ENCODE measurements at regions not wholly inside any gene's neighbourhood (a gene's known extent, or its start where the extent isn't known, plus 50 kb on each side); places are given as distances from the start of the nearest gene placed in this dataset.
"Not testable (repeated sequence)": the region's sequence is repeated elsewhere in the genome, so short reads cannot be mapped to it uniquely, and the experiment has no call there.

GRCh38 chr6:155770313-155770712, 314.7 kb upstream of the NOX3 start:
- Mint-ChIP-seq H3K27me3 (peaks cover 2% of the 10 kb centered on the region), H3K27ac (no peak overlapping the region), H3K9me3 (peaks cover 20% of the 10 kb centered on the region), H3K4me1 (no peaks in the 10 kb centered on the region), H3K4me3 (no peak overlapping the region), H3K36me3 (ENCODE audit: low read depth) (no peaks in the 10 kb centered on the region)
- DNase-seq = no peak
- ATAC-seq = no peak

DNA sequence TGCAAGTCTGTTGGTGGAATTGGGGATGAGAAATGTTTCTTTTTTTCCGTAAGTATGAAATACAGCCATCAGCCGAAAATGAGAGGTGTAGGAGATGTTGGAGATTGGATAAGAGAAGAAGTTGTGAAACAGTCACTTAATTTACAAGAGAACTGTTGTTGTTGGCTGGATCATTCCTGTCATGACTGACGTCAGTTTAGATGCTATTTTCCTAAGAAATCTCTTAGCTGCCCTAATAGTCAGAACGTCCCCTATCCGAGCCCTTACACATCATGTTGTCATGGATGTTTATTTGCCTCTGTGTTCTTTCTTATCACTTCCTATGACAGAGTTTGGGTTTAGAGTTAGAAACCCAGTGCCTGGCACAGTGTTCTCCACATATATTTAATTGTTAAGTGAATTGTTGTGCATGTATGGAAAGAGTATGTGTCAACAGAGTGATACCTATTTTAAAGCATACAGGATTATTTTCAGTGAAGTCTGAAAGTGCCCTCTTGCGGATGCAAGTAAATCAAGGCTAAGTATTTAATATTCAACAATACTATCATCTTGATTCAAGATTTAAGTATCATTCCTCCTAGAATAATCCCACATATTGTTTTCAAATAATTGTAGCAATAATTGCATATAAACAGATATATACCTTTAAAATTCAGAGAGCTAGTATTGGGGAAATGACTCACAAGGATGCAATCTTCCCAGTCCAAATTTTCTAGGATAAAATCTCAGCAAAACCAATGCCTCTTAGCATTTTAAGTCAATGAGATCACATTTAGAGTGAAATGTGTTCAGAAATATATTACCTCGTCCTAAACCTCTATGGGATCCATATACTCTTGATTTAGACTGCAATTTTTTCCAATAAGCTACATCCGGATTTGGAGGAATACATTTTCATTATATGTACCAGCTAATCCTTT, 309.9 kb upstream of the NOX3 start:
- DNase-seq (no peak), ATAC-seq (no peak)
- H3K4me1 Mint-ChIP-seq = no peaks in the 10 kb centered on the region
- no peak overlapping the region for H3K4me3 Mint-ChIP-seq
- no peak overlapping the region for H3K27ac Mint-ChIP-seq
- peaks cover 9% of the 10 kb centered on the region for H3K9me3 Mint-ChIP-seq
- H3K36me3 Mint-ChIP-seq (ENCODE audit: low read depth) = no peaks in the 10 kb centered on the region
- H3K27me3 Mint-ChIP-seq = no peaks in the 10 kb centered on the region

DNA sequence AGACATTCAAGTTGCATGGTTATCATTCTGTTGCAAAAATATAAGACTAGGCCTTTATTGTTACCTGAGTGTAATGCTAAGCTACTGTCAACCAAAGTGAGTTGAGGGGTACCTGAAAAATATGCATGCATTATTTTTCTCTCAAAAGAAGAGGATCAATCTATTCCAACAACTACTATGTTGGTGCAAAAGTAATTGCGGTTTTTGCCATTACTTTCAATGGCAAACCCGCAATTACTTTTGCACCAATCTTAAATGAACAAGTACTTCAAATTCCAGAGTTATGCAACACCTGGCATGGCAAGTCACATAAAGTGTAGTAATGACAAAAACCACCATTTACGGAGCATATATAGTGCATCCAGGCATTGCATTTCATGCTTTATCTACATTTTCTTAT, 307.0 kb upstream of the NOX3 start:
- Mint-ChIP-seq H3K9me3 (peaks cover 4% of the 10 kb centered on the region), H3K4me1 (no peaks in the 10 kb centered on the region), H3K36me3 (ENCODE audit: low read depth) (no peaks in the 10 kb centered on the region), H3K27ac (no peak overlapping the region), H3K27me3 (no peaks in the 10 kb centered on the region), H3K4me3 (no peak overlapping the region)
- ATAC-seq (no peak), DNase-seq (no peak)

DNA sequence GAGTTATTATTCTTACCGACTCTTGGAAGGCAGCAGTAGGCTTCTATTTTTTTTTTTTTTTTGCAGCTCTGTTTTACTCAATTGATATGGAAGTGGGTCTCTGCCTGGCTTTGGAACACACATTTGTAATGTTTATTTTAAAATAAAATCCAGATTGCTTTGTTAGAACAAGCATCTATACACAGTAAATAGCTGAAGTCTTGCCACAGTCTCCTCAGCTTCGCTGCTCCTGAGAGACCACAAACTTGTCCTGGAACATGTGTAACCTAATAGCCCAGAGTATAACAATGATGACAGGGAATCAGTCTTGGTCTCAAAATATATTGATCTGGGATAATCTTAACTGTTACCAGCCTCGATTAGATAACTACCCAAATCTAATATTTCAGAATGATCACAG, 299.8 kb upstream of the NOX3 start:
- Mint-ChIP-seq H3K27me3 (no peaks in the 10 kb centered on the region), H3K36me3 (ENCODE audit: low read depth) (no peaks in the 10 kb centered on the region), H3K4me3 (no peak overlapping the region), H3K27ac (no peak overlapping the region), H3K9me3 (peaks cover 18% of the 10 kb centered on the region), H3K4me1 (no peaks in the 10 kb centered on the region)
- ATAC-seq (no peak), DNase-seq (no peak)

- H3K4me1 Mint-ChIP-seq; H3K27ac Mint-ChIP-seq; H3K36me3 Mint-ChIP-seq (ENCODE audit: low read depth); ATAC-seq; H3K27me3 Mint-ChIP-seq; H3K4me3 Mint-ChIP-seq; DNase-seq: not testable (repeated sequence)
- peaks cover 11% of the 10 kb centered on the region for H3K9me3 Mint-ChIP-seq
These were observed 293.1 kb upstream of the NOX3 start for GRCh38 chr6:155748778-155749177.

- H3K4me1 Mint-ChIP-seq = no peaks in the 10 kb centered on the region
- ATAC-seq (no peak), DNase-seq (no peak)
- H3K36me3 Mint-ChIP-seq (ENCODE audit: low read depth) = no peaks in the 10 kb centered on the region
- H3K4me3 Mint-ChIP-seq = no peak overlapping the region
- H3K9me3 Mint-ChIP-seq = peaks cover 6% of the 10 kb centered on the region
- no peak overlapping the region for H3K27ac Mint-ChIP-seq
- H3K27me3 Mint-ChIP-seq = no peaks in the 10 kb centered on the region
These were observed 291.9 kb upstream of the NOX3 start for GRCh38 chr6:155747491-155747890.

DNA sequence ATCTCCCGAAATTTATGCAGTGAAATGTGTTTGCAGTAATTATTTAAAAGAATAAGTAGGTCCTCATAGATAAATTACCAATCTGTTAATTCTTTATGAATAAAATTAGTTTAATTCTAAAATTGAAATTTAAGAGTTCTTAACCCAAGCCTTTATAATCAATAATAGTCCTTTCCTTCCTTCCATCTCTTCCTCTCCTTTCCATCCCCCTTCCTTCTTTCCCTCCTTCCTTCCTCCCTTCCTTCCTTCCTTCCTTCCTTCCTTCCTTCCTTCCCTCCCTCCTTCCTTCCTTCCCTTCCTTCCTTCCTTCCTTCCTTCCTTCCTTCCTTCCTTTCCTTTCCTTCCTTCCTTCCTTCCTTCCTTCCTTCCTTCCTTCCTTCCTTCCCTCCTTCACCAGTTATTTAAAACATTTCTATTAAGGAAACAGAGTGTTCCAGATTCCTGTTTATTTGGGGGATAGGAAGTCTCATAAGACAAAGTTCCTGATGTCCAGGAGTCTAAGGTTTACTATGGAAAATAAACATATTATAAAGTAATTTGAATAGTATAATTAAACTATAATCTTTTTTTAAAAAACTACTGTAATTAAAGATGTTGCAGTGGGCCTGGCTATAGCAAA, 285.3 kb upstream of the NOX3 start:
- H3K27me3 Mint-ChIP-seq = no peaks in the 10 kb centered on the region
- DNase-seq (no peak), ATAC-seq (no peak)
- no peak overlapping the region for H3K4me3 Mint-ChIP-seq
- no peaks in the 10 kb centered on the region for H3K4me1 Mint-ChIP-seq
- no peak overlapping the region for H3K27ac Mint-ChIP-seq
- no peaks in the 10 kb centered on the region for H3K9me3 Mint-ChIP-seq
- no peaks in the 10 kb centered on the region for H3K36me3 Mint-ChIP-seq (ENCODE audit: low read depth)

DNA sequence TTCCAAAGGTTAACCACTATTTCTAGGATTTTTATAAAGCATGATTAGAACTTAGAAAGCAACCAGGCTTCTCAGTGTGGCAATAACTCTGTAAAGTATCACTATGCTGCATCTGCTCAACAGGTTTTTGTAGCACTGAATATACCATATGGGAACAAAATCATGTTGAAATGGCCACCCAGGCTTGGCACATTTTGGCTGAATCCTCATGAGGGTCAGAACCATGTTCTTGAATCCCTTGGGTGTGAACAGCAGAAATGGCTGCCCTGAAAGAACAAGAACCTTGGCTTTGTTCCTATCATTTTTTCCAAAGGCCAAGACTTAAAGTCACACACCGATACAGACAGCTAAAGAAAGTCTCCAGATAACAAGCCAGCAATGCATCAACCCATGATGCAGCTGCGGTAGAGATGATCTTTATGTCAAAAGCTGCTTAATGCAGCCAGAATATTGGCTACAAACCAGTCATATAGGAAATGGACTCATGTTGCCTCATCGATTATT, 283.0 kb upstream of the NOX3 start:
- Mint-ChIP-seq H3K27ac (no peak overlapping the region), H3K27me3 (no peaks in the 10 kb centered on the region), H3K36me3 (ENCODE audit: low read depth) (no peaks in the 10 kb centered on the region), H3K9me3 (no peaks in the 10 kb centered on the region), H3K4me3 (no peak overlapping the region), H3K4me1 (no peaks in the 10 kb centered on the region)
- ATAC-seq (no peak), DNase-seq (no peak)

DNA sequence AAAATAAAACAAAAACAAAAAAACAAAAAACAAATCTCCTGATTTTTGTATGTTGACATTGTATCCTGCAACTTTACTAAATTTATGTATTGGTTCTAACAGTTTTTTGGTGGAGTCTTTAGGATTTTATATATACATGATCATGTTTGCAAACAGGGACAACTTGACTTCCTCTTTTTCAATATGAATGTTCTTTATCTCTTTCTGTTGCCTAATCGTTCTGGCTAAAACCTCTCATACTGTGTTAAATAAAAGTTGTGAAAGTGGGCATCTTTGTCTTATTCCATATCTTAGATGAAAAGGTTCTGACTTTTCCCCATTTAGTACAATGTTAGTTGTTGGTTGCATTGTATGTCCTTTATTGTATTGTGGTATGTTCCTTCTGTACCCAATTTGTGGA, 261.7 kb upstream of the NOX3 start:
- Mint-ChIP-seq H3K4me1 (no peaks in the 10 kb centered on the region), H3K4me3 (no peak overlapping the region), H3K27ac (no peak overlapping the region), H3K9me3 (peaks cover 5% of the 10 kb centered on the region), H3K27me3 (no peaks in the 10 kb centered on the region), H3K36me3 (ENCODE audit: low read depth) (no peaks in the 10 kb centered on the region)
- no peak for ATAC-seq
- DNase-seq = no peak

DNA sequence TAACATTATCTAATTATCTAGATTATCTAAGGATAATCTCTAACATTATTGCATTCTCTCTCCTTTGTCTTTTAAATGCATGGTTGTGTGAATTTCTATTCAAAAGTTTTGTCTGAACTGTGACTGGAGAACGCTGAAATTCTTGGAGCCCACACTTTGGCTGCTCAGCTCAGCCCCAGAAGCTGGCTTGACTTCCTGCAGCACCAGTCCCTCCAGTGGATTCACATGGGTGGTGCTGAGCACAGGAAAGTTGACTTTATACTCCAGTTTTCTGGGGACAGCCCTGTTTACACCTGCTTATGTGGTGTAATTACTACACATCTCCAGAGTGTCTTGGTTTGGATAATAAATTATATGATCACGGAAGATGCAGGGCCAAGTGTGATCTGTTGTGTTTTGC, 255.1 kb upstream of the NOX3 start:
- H3K9me3 Mint-ChIP-seq = no peaks in the 10 kb centered on the region
- no peak for DNase-seq
- no peak for ATAC-seq
- H3K36me3 Mint-ChIP-seq (ENCODE audit: low read depth) = no peaks in the 10 kb centered on the region
- no peak overlapping the region for H3K27ac Mint-ChIP-seq
- no peaks in the 10 kb centered on the region for H3K27me3 Mint-ChIP-seq
- no peaks in the 10 kb centered on the region for H3K4me1 Mint-ChIP-seq
- H3K4me3 Mint-ChIP-seq = no peak overlapping the region

GRCh38 chr6:155709262-155709661, 253.6 kb upstream of the NOX3 start:
- Mint-ChIP-seq H3K9me3 (no peaks in the 10 kb centered on the region), H3K36me3 (ENCODE audit: low read depth) (no peaks in the 10 kb centered on the region), H3K27ac (no peak overlapping the region), H3K27me3 (no peaks in the 10 kb centered on the region), H3K4me3 (no peak overlapping the region), H3K4me1 (no peaks in the 10 kb centered on the region)
- DNase-seq = no peak
- ATAC-seq = no peak

DNA sequence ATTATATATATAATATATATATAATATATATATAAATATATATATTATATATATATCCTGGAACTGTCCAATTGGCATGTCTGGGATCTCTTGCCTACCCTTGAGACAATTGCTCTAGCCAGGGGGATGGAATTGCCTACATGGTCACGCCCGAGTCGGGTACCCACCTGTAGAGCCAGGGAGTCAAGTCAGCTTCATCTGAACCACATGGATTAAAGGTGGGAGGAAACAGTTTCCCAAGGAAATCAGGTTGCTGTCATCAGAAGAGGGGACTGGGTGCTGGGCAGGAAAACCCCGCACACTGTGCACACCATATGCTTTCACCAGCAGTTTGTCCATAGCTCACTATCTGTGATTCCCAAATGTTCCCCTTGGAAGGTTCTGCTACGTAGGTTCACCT, 252.5 kb upstream of the NOX3 start:
- no peaks in the 10 kb centered on the region for H3K36me3 Mint-ChIP-seq (ENCODE audit: low read depth)
- no peaks in the 10 kb centered on the region for H3K9me3 Mint-ChIP-seq
- H3K4me3 Mint-ChIP-seq = no peak overlapping the region
- no peak overlapping the region for H3K27ac Mint-ChIP-seq
- H3K27me3 Mint-ChIP-seq = no peaks in the 10 kb centered on the region
- DNase-seq (no peak), ATAC-seq (no peak)
- H3K4me1 Mint-ChIP-seq = no peaks in the 10 kb centered on the region

- Mint-ChIP-seq H3K27ac (no peak overlapping the region), H3K36me3 (ENCODE audit: low read depth) (no peaks in the 10 kb centered on the region), H3K4me3 (no peak overlapping the region), H3K9me3 (no peaks in the 10 kb centered on the region), H3K4me1 (no peaks in the 10 kb centered on the region), H3K27me3 (no peaks in the 10 kb centered on the region)
- ATAC-seq (no peak), DNase-seq (no peak)
These were observed 251.2 kb upstream of the NOX3 start for GRCh38 chr6:155706806-155707205.

GRCh38 chr6:155706341-155706740, 250.7 kb upstream of the NOX3 start:
- H3K4me3 Mint-ChIP-seq = no peak overlapping the region
- no peaks in the 10 kb centered on the region for H3K4me1 Mint-ChIP-seq
- no peaks in the 10 kb centered on the region for H3K27me3 Mint-ChIP-seq
- ATAC-seq (no peak), DNase-seq (no peak)
- no peak overlapping the region for H3K27ac Mint-ChIP-seq
- no peaks in the 10 kb centered on the region for H3K9me3 Mint-ChIP-seq
- no peaks in the 10 kb centered on the region for H3K36me3 Mint-ChIP-seq (ENCODE audit: low read depth)

- Mint-ChIP-seq H3K4me3 (no peak overlapping the region), H3K36me3 (ENCODE audit: low read depth) (no peaks in the 10 kb centered on the region), H3K27me3 (no peaks in the 10 kb centered on the region), H3K4me1 (no peaks in the 10 kb centered on the region), H3K9me3 (no peaks in the 10 kb centered on the region), H3K27ac (no peak overlapping the region)
- DNase-seq = no peak
- ATAC-seq = no peak
These were observed 245.7 kb upstream of the NOX3 start for GRCh38 chr6:155701342-155701741.

All from activated naive CD8-positive, alpha-beta T cell treated with anti-CD3 and anti-CD28 coated beads, Interleukin-2, amount 50 U/mL, for 24 hours (primary cell).